ENCODE measurements at regions not wholly inside any gene's neighbourhood (a gene's known extent, or its start where the extent isn't known, plus 50 kb on each side); places are given as distances from the start of the nearest gene placed in this dataset.

- DNase-seq: no peak
- no peak overlapping the region for H3K4me3 ChIP-seq
- H3K27ac ChIP-seq: no peak overlapping the region
- no peaks in the 10 kb centered on the region for H3K27me3 ChIP-seq
- no peaks in the 10 kb centered on the region for H3K36me3 ChIP-seq (replicated peaks in 1 of 2)
- TF ChIP-seq CTCF (IDR thresholded peaks at IDR 0.05) (no peak), POLR2A (IDR thresholded peaks at IDR 0.05) (no peak)
- no peaks in the 10 kb centered on the region for H3K4me1 ChIP-seq (replicated peaks in 1 of 2)
- H3K9me3 ChIP-seq (replicated peaks in 1 of 3): no peaks in the 10 kb centered on the region
- intact Hi-C loops (cut with DNase I): no loop called here
Observed at GRCh38 chr2:146506851-146507250, 1338.0 kb upstream of the ACVR2A start.

GRCh38 chr2:146503366-146503765 lies 1341.5 kb upstream of the ACVR2A start:
- TF ChIP-seq CTCF (IDR thresholded peaks at IDR 0.05): no peak
- TF ChIP-seq POLR2A (IDR thresholded peaks at IDR 0.05): no peak
- DNase-seq: no peak
- H3K4me1 ChIP-seq (replicated peaks in 1 of 2): no peaks in the 10 kb centered on the region
- H3K27ac ChIP-seq: no peak overlapping the region
- 67 to 90% (median 77%) methylated on average over 1 of the region's 1 CpG for WGBS, 4 donors
- H3K9me3 ChIP-seq (replicated peaks in 1 of 3): no peaks in the 10 kb centered on the region
- no peak overlapping the region for H3K4me3 ChIP-seq
- H3K27me3 ChIP-seq: no peaks in the 10 kb centered on the region
- intact Hi-C loops (cut with DNase I): no loop called here
- H3K36me3 ChIP-seq (replicated peaks in 1 of 2): no peaks in the 10 kb centered on the region

- no peak overlapping the region for H3K27ac ChIP-seq
- 76 to 87% (median 85%) methylated on average over 1 of the region's 1 CpG for WGBS, 4 donors
- intact Hi-C loops (cut with DNase I): no loop called here
- H3K4me3 ChIP-seq: no peak overlapping the region
- no peak for DNase-seq
- H3K27me3 ChIP-seq: no peaks in the 10 kb centered on the region
- TF ChIP-seq POLR2A (IDR thresholded peaks at IDR 0.05): no peak
- no peaks in the 10 kb centered on the region for H3K9me3 ChIP-seq (replicated peaks in 1 of 3)
- no peaks in the 10 kb centered on the region for H3K4me1 ChIP-seq (replicated peaks in 1 of 2)
- no peaks in the 10 kb centered on the region for H3K36me3 ChIP-seq (replicated peaks in 1 of 2)
Observed at GRCh38 chr2:146496248-146496647, 1348.6 kb upstream of the ACVR2A start.

GRCh38 chr2:146489386-146489785 lies 1355.4 kb upstream of the ACVR2A start:
- H3K27me3 ChIP-seq: no peaks in the 10 kb centered on the region
- DNase-seq: no peak
- intact Hi-C loops (cut with DNase I): no loop called here
- no peaks in the 10 kb centered on the region for H3K36me3 ChIP-seq (replicated peaks in 1 of 2)
- no peak overlapping the region for H3K4me3 ChIP-seq
- H3K27ac ChIP-seq: no peak overlapping the region
- no peaks in the 10 kb centered on the region for H3K4me1 ChIP-seq (replicated peaks in 1 of 2)
- TF ChIP-seq POLR2A (IDR thresholded peaks at IDR 0.05) (no peak), CTCF (IDR thresholded peaks at IDR 0.05) (no peak)
- no peaks in the 10 kb centered on the region for H3K9me3 ChIP-seq (replicated peaks in 1 of 3)
- WGBS, 4 donors: 75 to 90% (median 83%) methylated on average over 1 of the region's 1 CpG

- no peak for DNase-seq
- WGBS, 4 donors: 57 to 73% (median 63%) methylated on average over 1 of the region's 1 CpG
- intact Hi-C loops (cut with DNase I): no loop called here
- Histone ChIP-seq H3K4me3 (no peak overlapping the region), H3K9me3 (replicated peaks in 1 of 3) (no peaks in the 10 kb centered on the region), H3K36me3 (replicated peaks in 1 of 2) (no peaks in the 10 kb centered on the region), H3K27me3 (no peaks in the 10 kb centered on the region), H3K27ac (no peak overlapping the region), H3K4me1 (replicated peaks in 1 of 2) (no peaks in the 10 kb centered on the region)
- TF ChIP-seq CTCF (IDR thresholded peaks at IDR 0.05) (no peak), POLR2A (IDR thresholded peaks at IDR 0.05) (no peak)
Observed at GRCh38 chr2:146481629-146482028, 1363.2 kb upstream of the ACVR2A start.
